ENCODE measurements at regions not wholly inside any gene's neighbourhood (a gene's known extent, or its start where the extent isn't known, plus 50 kb on each side); places are given as distances from the start of the nearest gene placed in this dataset.

GRCh38 chr10:29883231-29883630, 176.2 kb downstream of the JCAD start:
- H3K9me3 ChIP-seq (ENCODE audit: control extremely low read depth in 1 of 3, control insufficient read depth in 2 of 3, insufficient read depth in 1 of 3, low read length in 2 of 3): peaks cover 0 to 3% (median 0%) of the 10 kb centered on the region in 3 donors
- H4K20me1 ChIP-seq (ENCODE audit: control insufficient read depth, insufficient read depth, low read length, poor library complexity, severe bottlenecking): no peaks in the 10 kb centered on the region
- H3K27ac ChIP-seq (ENCODE audit: low read length in 2 of 2): no peak overlapping the region
- H3K27ac Mint-ChIP-seq: no peak overlapping the region
- H3K4me3 ChIP-seq (ENCODE audit: control extremely low read depth in 1 of 5, extremely low read depth in 1 of 5, insufficient read depth in 1 of 5, low read depth in 2 of 5, low read length in 4 of 5): no peak overlapping the region
- no peaks in the 10 kb centered on the region for H3K36me3 ChIP-seq (replicated peaks in 1 of 2; ENCODE audit: control extremely low read depth in 1 of 2, control insufficient read depth in 1 of 2, extremely low read depth in 1 of 2, insufficient read depth in 2 of 2, low read length in 1 of 2)
- ChIA-PET POLR2A (no interaction called here), CTCF (no interaction called here)
- TF ChIP-seq EZH2 (IDR thresholded peaks at IDR 0.05; ENCODE audit: borderline replicate concordance, insufficient read depth, low read depth, low read length, poor library complexity, severe bottlenecking): no peak
- DNase-seq (no peak), ATAC-seq (ENCODE audit: low read depth) (no peak)
- H3K27me3 ChIP-seq (replicated peaks in 1 of 4; ENCODE audit: control extremely low read depth in 1 of 4, control insufficient read depth in 3 of 4, insufficient read depth in 4 of 4, low read length in 3 of 4): peaks cover 0 to 3% (median 0%) of the 10 kb centered on the region in 4 experiments
- no peaks in the 10 kb centered on the region for H3K4me1 ChIP-seq (ENCODE audit: control insufficient read depth in 2 of 2, insufficient read depth in 2 of 2, low read length in 2 of 2)
- H2AFZ ChIP-seq (ENCODE audit: insufficient read depth, low read depth, low read length, poor library complexity, severe bottlenecking): no peak overlapping the region
- H3K9me3 Mint-ChIP-seq (ENCODE audit: insufficient read depth): no peaks in the 10 kb centered on the region
- H3K4me2 ChIP-seq (replicated peaks; ENCODE audit: low read depth, low read length, poor library complexity, severe bottlenecking): no peak overlapping the region
- 88% methylated on average over 1 of the region's 3 CpGs for WGBS (ENCODE audit: insufficient coverage)
- peaks cover 4% of the 10 kb centered on the region for H3K27me3 Mint-ChIP-seq
- no peaks in the 10 kb centered on the region for H3K4me1 Mint-ChIP-seq
- no peak overlapping the region for H3K4me3 Mint-ChIP-seq
- intact Hi-C loops (cut with micrococcal nuclease): no loop called here
- H3K79me2 ChIP-seq (ENCODE audit: control insufficient read depth, insufficient read depth, low read length): no peaks in the 10 kb centered on the region
- H3K9ac ChIP-seq (ENCODE audit: low read length): no peak overlapping the region

DNA sequence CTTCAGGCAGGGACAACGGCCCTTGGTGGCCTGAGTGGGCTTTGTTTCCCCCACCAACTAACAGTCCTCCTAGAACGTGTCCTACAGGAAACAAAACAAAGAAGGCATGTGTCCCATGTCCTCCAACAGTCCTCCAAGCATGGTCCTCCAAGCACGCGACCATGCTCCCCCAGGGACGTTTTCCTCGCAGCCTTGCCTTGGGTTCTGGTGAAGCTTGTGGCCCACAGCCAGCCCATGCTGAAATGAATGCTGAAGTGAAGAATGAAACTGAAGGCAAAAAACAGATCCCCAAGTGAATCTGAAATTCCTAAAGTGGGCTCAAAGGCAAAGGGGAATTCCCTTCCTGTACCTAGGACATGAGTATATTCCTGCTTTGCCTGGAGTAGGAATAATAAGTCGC, 176.6 kb downstream of the JCAD start:
- Histone ChIP-seq H3K4me3 (ENCODE audit: control extremely low read depth in 1 of 5, extremely low read depth in 1 of 5, insufficient read depth in 1 of 5, low read depth in 2 of 5, low read length in 4 of 5) (no peak overlapping the region), H3K27me3 (replicated peaks in 1 of 4; ENCODE audit: control extremely low read depth in 1 of 4, control insufficient read depth in 3 of 4, insufficient read depth in 4 of 4, low read length in 3 of 4) (peaks cover 0 to 4% (median 1%) of the 10 kb centered on the region in 4 experiments), H3K27ac (ENCODE audit: low read length in 2 of 2) (no peak overlapping the region), H3K79me2 (ENCODE audit: control insufficient read depth, insufficient read depth, low read length) (no peaks in the 10 kb centered on the region), H3K9ac (ENCODE audit: low read length) (no peak overlapping the region), H3K36me3 (replicated peaks in 1 of 2; ENCODE audit: control extremely low read depth in 1 of 2, control insufficient read depth in 1 of 2, extremely low read depth in 1 of 2, insufficient read depth in 2 of 2, low read length in 1 of 2) (no peaks in the 10 kb centered on the region), H3K9me3 (ENCODE audit: control extremely low read depth in 1 of 3, control insufficient read depth in 2 of 3, insufficient read depth in 1 of 3, low read length in 2 of 3) (peaks cover 0 to 3% (median 0%) of the 10 kb centered on the region in 3 donors), H3K4me2 (replicated peaks; ENCODE audit: low read depth, low read length, poor library complexity, severe bottlenecking) (no peak overlapping the region), H4K20me1 (ENCODE audit: control insufficient read depth, insufficient read depth, low read length, poor library complexity, severe bottlenecking) (no peaks in the 10 kb centered on the region), H2AFZ (ENCODE audit: insufficient read depth, low read depth, low read length, poor library complexity, severe bottlenecking) (no peak overlapping the region), H3K4me1 (ENCODE audit: control insufficient read depth in 2 of 2, insufficient read depth in 2 of 2, low read length in 2 of 2) (no peaks in the 10 kb centered on the region)
- DNase-seq (no peak), ATAC-seq (ENCODE audit: low read depth) (no peak)
- TF ChIP-seq CTCF (IDR thresholded peaks at IDR 0.05) (no peak), EZH2 (IDR thresholded peaks at IDR 0.05; ENCODE audit: borderline replicate concordance, insufficient read depth, low read depth, low read length, poor library complexity, severe bottlenecking) (no peak)
- Mint-ChIP-seq H3K9me3 (ENCODE audit: insufficient read depth) (no peaks in the 10 kb centered on the region), H3K4me1 (no peaks in the 10 kb centered on the region), H3K27me3 (peaks cover 6% of the 10 kb centered on the region), H3K27ac (no peak overlapping the region), H3K4me3 (no peak overlapping the region)
- 55% methylated on average over 3 of the region's 7 CpGs for WGBS (ENCODE audit: insufficient coverage)
- intact Hi-C loops (cut with micrococcal nuclease): no loop called here
- ChIA-PET POLR2A (no interaction called here), CTCF (no interaction called here)

Measured in B cell (primary cell).